Ramos (cell line): ENCODE measurements at regions not wholly inside any gene's neighbourhood (a gene's known extent, or its start where the extent isn't known, plus 50 kb on each side); places are given as distances from the start of the nearest gene placed in this dataset.

ENCODE experiments used
- in situ Hi-C: fragments of 300-500 bp; cut with MboI; formaldehyde crosslinking; loops from one replicate; pipeline ENCODE4 v1.14.3; 2022; ENCODE audit warnings: low sequenced_read_pairs; ENCODE audit not compliant: unreplicated experiment

GRCh38 chr1:234871710-234872271 is 256.8 kb downstream of the TOMM20 start:
- in situ Hi-C loops, result loop anchor here (25.0 kb wide), 1 partner anchor 384 kb away; the partner anchor contains the start of gene TARBP1

- in situ Hi-C loops, result loop anchor here (25.0 kb wide), 1 partner anchor 384 kb away; the partner anchor contains the start of gene TARBP1
Observed at GRCh38 chr1:234871039-234871709, 257.5 kb downstream of the TOMM20 start.

GRCh38 chr1:234870020-234870981 is 258.3 kb downstream of the TOMM20 start:
- in situ Hi-C loops, result loop anchor here (25.0 kb wide), 1 partner anchor 383 kb away; the partner anchor contains the start of gene TARBP1

GRCh38 chr1:234869182-234870019 is 259.2 kb downstream of the TOMM20 start:
- in situ Hi-C loops, result loop anchor here (25.0 kb wide), 1 partner anchor 382 kb away; the partner anchor contains the start of gene TARBP1

GRCh38 chr1:234868296-234869147 is 258.5 kb upstream of the IRF2BP2 start:
- in situ Hi-C loops, result loop anchor here (25.0 kb wide), 1 partner anchor 381 kb away; the partner anchor contains the start of gene TARBP1

- in situ Hi-C loops, result loop anchor here (25.0 kb wide), 1 partner anchor 379 kb away; the partner anchor contains the start of gene TARBP1
Observed at GRCh38 chr1:234866007-234866866, 256.3 kb upstream of the IRF2BP2 start.

GRCh38 chr1:234865171-234866006 is 255.4 kb upstream of the IRF2BP2 start:
- in situ Hi-C loops, result loop anchor here (25.0 kb wide), 1 partner anchor 378 kb away; the partner anchor contains the start of gene TARBP1

GRCh38 chr1:234864116-234864515 is 254.1 kb upstream of the IRF2BP2 start:
- in situ Hi-C loops, result loop anchor here (25.0 kb wide), 1 partner anchor 377 kb away; the partner anchor contains the start of gene TARBP1

GRCh38 chr1:234863551-234863971 is 253.6 kb upstream of the IRF2BP2 start:
- in situ Hi-C loops, result loop anchor here (25.0 kb wide), 1 partner anchor 376 kb away; the partner anchor contains the start of gene TARBP1

GRCh38 chr1:234862944-234863515 is 253.1 kb upstream of the IRF2BP2 start:
- in situ Hi-C loops, result loop anchor here (25.0 kb wide), 1 partner anchor 376 kb away; the partner anchor contains the start of gene TARBP1

GRCh38 chr1:234862360-234862943 is 252.5 kb upstream of the IRF2BP2 start:
- in situ Hi-C loops, result loop anchor here (25.0 kb wide), 1 partner anchor 375 kb away; the partner anchor contains the start of gene TARBP1

- in situ Hi-C loops, result loop anchor here (25.0 kb wide), 1 partner anchor 374 kb away; the partner anchor contains the start of gene TARBP1
Observed at GRCh38 chr1:234861761-234862160, 251.8 kb upstream of the IRF2BP2 start.

GRCh38 chr1:234861024-234861620 is 251.1 kb upstream of the IRF2BP2 start:
- in situ Hi-C loops, result loop anchor here (25.0 kb wide), 1 partner anchor 374 kb away; the partner anchor contains the start of gene TARBP1

- in situ Hi-C loops, result loop anchor here (25.0 kb wide), 1 partner anchor 371 kb away; the partner anchor contains the start of gene TARBP1
Observed at GRCh38 chr1:234858722-234859121, 248.7 kb upstream of the IRF2BP2 start.

- in situ Hi-C loops, result loop anchor here (25.0 kb wide), 1 partner anchor 370 kb away; the partner anchor contains the start of gene TARBP1
Observed at GRCh38 chr1:234856845-234857245, 246.9 kb upstream of the IRF2BP2 start.
